Common myeloid progenitor, CD34-positive (primary cell): ENCODE measurements at regions not wholly inside any gene's neighbourhood (a gene's known extent, or its start where the extent isn't known, plus 50 kb on each side); places are given as distances from the start of the nearest gene placed in this dataset.

Experiments
- CTCF ChIA-PET: fragments of 350-600 bp; sonication (Branson Sonifier 250); formaldehyde crosslinking; loops from one replicate; lab custom pipeline; 2021; ENCODE audit warnings: antibody characterized with exemption; lab: Charles Lee
- POLR2A ChIA-PET: fragments of 350-600 bp; sonication (Branson Sonifier 250); formaldehyde crosslinking; loops from one replicate; lab custom pipeline; 2021; ENCODE audit warnings: antibody characterized with exemption; lab: Charles Lee
- DNase-seq, 3 donors: peaks; one replicate each; pipeline versions ENCODE4 v3.0.0 to v3.0.0-alpha.2; 2013
- H3K27ac ChIP-seq, 2 experiments: 1 replicate in 1 of 2; 2 replicates in 1 of 2; pipeline ENCODE4 v1.7.0; 2013; ENCODE audit warnings: inconsistent platforms in 2 of 2, low read length in 2 of 2, mild to moderate bottlenecking in 2 of 2, low read depth in 1 of 2, moderate library complexity in 1 of 2; ENCODE audit not compliant: severe bottlenecking in 2 of 2, insufficient read depth in 1 of 2, poor library complexity in 1 of 2
- H3K27me3 ChIP-seq, 5 experiments: replicated peaks in 2 of 5; 1 replicate in 3 of 5; 2 replicates in 2 of 5; pipeline versions ENCODE4 v1.6.1 to v1.7.0; 2013; ENCODE audit warnings: low read length in 4 of 5, mild to moderate bottlenecking in 2 of 5, moderate library complexity in 2 of 5, inconsistent platforms in 1 of 5; ENCODE audit not compliant: insufficient read depth in 5 of 5, control insufficient read depth in 4 of 5
- H3K36me3 ChIP-seq, 4 experiments: 1 replicate in 2 of 4; 2 replicates in 2 of 4; pipeline versions ENCODE4 v1.6.1 to v1.7.0; 2013; ENCODE audit warnings: low read length in 3 of 4, control low read depth in 1 of 4, mild to moderate bottlenecking in 1 of 4; ENCODE audit not compliant: control insufficient read depth in 4 of 4, insufficient read depth in 4 of 4
- H3K4me1 ChIP-seq, 4 experiments: 1 replicate in 3 of 4; 2 replicates in 1 of 4; pipeline versions ENCODE4 v1.6.1 to v1.7.1; 2013; ENCODE audit warnings: low read length in 3 of 4, mild to moderate bottlenecking in 3 of 4, control low read depth in 1 of 4, inconsistent platforms in 1 of 4, moderate library complexity in 1 of 4; ENCODE audit not compliant: control insufficient read depth in 4 of 4, insufficient read depth in 4 of 4; ENCODE audit errors: control extremely low read depth in 1 of 4
- H3K4me3 ChIP-seq, 7 experiments: 1 replicate in 4 of 7; 2 replicates in 3 of 7; pipeline versions ENCODE4 v1.5.1 to v1.7.0; 2013; ENCODE audit warnings: mild to moderate bottlenecking in 7 of 7, low read length in 6 of 7, moderate library complexity in 6 of 7, inconsistent platforms in 2 of 7, low read depth in 2 of 7, control low read depth in 1 of 7; ENCODE audit not compliant: insufficient read depth in 4 of 7, control insufficient read depth in 1 of 7; ENCODE audit errors: extremely low read depth in 1 of 7
- H3K9me3 ChIP-seq, 5 experiments: 1 replicate in 4 of 5; 2 replicates in 1 of 5; pipeline versions ENCODE4 v1.6.1 to v1.7.1; 2013; ENCODE audit warnings: low read length in 4 of 5, mild to moderate bottlenecking in 2 of 5, inconsistent platforms in 1 of 5, low read depth in 1 of 5, moderate library complexity in 1 of 5; ENCODE audit not compliant: control insufficient read depth in 4 of 5, insufficient read depth in 2 of 5; ENCODE audit errors: control extremely low read depth in 1 of 5
- WGBS: methylation state at CpG from one replicate; pipeline ENCODE4 v1.1.5; 2013; ENCODE audit not compliant: insufficient coverage; 5-methylcytosine and 5-hydroxymethylcytosine counted together

- CTCF ChIA-PET = no interaction called here
- Histone ChIP-seq H3K9me3 (no peaks in the 10 kb centered on the region), H3K36me3 (no peaks in the 10 kb centered on the region), H3K27me3 (no peaks in the 10 kb centered on the region), H3K4me3 (no peak overlapping the region), H3K27ac (no peak overlapping the region), H3K4me1 (no peaks in the 10 kb centered on the region)
- WGBS = 100% methylated on average over 1 of the region's 1 CpG
- DNase-seq = no peak
- POLR2A ChIA-PET = no interaction called here
Observed at GRCh38 chr4:63269156-63269555, 1140.1 kb downstream of the TECRL start.

- H3K4me1 ChIP-seq = no peaks in the 10 kb centered on the region
- no peaks in the 10 kb centered on the region for H3K9me3 ChIP-seq
- no peak overlapping the region for H3K27ac ChIP-seq
- no peaks in the 10 kb centered on the region for H3K36me3 ChIP-seq
- H3K4me3 ChIP-seq = no peak overlapping the region
- no peaks in the 10 kb centered on the region for H3K27me3 ChIP-seq
- CTCF ChIA-PET = no interaction called here
- no CpG with 5 or more reads among the region's 1 CpG for WGBS
- no peak for DNase-seq
- POLR2A ChIA-PET = no interaction called here
Observed at GRCh38 chr4:63233671-63234070, 1175.6 kb downstream of the TECRL start.

GRCh38 chr4:63232058-63232457 lies 1177.2 kb downstream of the TECRL start:
- DNase-seq = no peak
- H3K27me3 ChIP-seq = no peaks in the 10 kb centered on the region
- CTCF ChIA-PET = no interaction called here
- no peak overlapping the region for H3K4me3 ChIP-seq
- H3K4me1 ChIP-seq = no peaks in the 10 kb centered on the region
- no peak overlapping the region for H3K27ac ChIP-seq
- H3K36me3 ChIP-seq = no peaks in the 10 kb centered on the region
- POLR2A ChIA-PET = no interaction called here
- H3K9me3 ChIP-seq = no peaks in the 10 kb centered on the region
- WGBS = no CpG with 5 or more reads among the region's 1 CpG

- WGBS = 100% methylated on average over 1 of the region's 1 CpG
- POLR2A ChIA-PET = no interaction called here
- Histone ChIP-seq H3K9me3 (no peaks in the 10 kb centered on the region), H3K4me1 (no peaks in the 10 kb centered on the region), H3K27ac (no peak overlapping the region), H3K27me3 (no peaks in the 10 kb centered on the region), H3K4me3 (no peak overlapping the region), H3K36me3 (no peaks in the 10 kb centered on the region)
- DNase-seq = no peak
- CTCF ChIA-PET = interaction anchor here (1.2 kb wide), 1 partner anchor 12 kb away, joined by 3 read pairs; no protein-coding TSS in a partner anchor
Observed at GRCh38 chr4:63226229-63226628, 1183.0 kb downstream of the TECRL start.

GRCh38 chr4:63222466-63222865 lies 1186.8 kb downstream of the TECRL start:
- Histone ChIP-seq H3K9me3 (no peaks in the 10 kb centered on the region), H3K4me3 (no peak overlapping the region), H3K27me3 (no peaks in the 10 kb centered on the region), H3K4me1 (no peaks in the 10 kb centered on the region), H3K27ac (no peak overlapping the region), H3K36me3 (no peaks in the 10 kb centered on the region)
- ChIA-PET CTCF (no interaction called here), POLR2A (no interaction called here)
- no CpG with 5 or more reads among the region's 3 CpGs for WGBS
- DNase-seq = no peak

- Histone ChIP-seq H3K27me3 (no peaks in the 10 kb centered on the region), H3K4me1 (no peaks in the 10 kb centered on the region), H3K9me3 (no peaks in the 10 kb centered on the region), H3K36me3 (no peaks in the 10 kb centered on the region), H3K4me3 (no peak overlapping the region), H3K27ac (no peak overlapping the region)
- ChIA-PET POLR2A (no interaction called here), CTCF (no interaction called here)
- no CpG with 5 or more reads among the region's 1 CpG for WGBS
- no peak for DNase-seq
Observed at GRCh38 chr4:63221477-63221876, 1187.8 kb downstream of the TECRL start.

- Histone ChIP-seq H3K4me1 (no peaks in the 10 kb centered on the region), H3K36me3 (no peaks in the 10 kb centered on the region), H3K4me3 (no peak overlapping the region), H3K9me3 (no peaks in the 10 kb centered on the region), H3K27me3 (no peaks in the 10 kb centered on the region), H3K27ac (no peak overlapping the region)
- no peak for DNase-seq
- ChIA-PET CTCF (no interaction called here), POLR2A (no interaction called here)
- 62% methylated on average over 5 of the region's 7 CpGs for WGBS
Observed at GRCh38 chr4:63218856-63219255, 1190.4 kb downstream of the TECRL start.
